GM12878 (cell line): ENCODE measurements at regions not wholly inside any gene's neighbourhood (a gene's known extent, or its start where the extent isn't known, plus 50 kb on each side); places are given as distances from the start of the nearest gene placed in this dataset.

Source experiments
- ATAC-seq: fragments of 200-7000 bp; cut with Tn5 transposase; 3 replicates; pipeline ENCODE4 v1.9.1; 2020; ENCODE audit warnings: mild to moderate bottlenecking, moderate library complexity
- BruUV-seq: library from RNA; stranded (reverse); fragments of 400-500 nt; replicated peaks from 2 replicates; lab custom pipeline; 2021; lab: Mats Ljungman, UMichigan
- CTCF ChIA-PET: fragments of 300-600 bp; sonication (Branson Sonifier 250); formaldehyde crosslinking; extraction: SDS; loops from one replicate; lab custom pipeline; 2021; ENCODE audit warnings: inconsistent platforms; lab: Yijun Ruan, JAX
- POLR2A ChIA-PET: fragments of 350-600 bp; formaldehyde crosslinking; extraction: SDS; loops from one replicate; lab custom pipeline; 2021; ENCODE audit warnings: inconsistent platforms; lab: Charles Lee
- RAD21 ChIA-PET: fragments of 300-600 bp; sonication (Branson Sonifier 250); formaldehyde crosslinking; loops from one replicate; lab custom pipeline; 2023; ENCODE audit warnings: antibody characterized with exemption; ENCODE audit not compliant: unreplicated experiment; lab: Charles Lee
- SMC1A ChIA-PET: fragments of 300-600 bp; sonication (Branson Sonifier 250); formaldehyde crosslinking; loops from one replicate; lab custom pipeline; 2023; ENCODE audit not compliant: unreplicated experiment, uncharacterized antibody; lab: Charles Lee
- DNase-seq: peaks from one replicate; pipeline ENCODE4 v3.0.0-alpha.2; 2011; ENCODE audit warnings: low read depth, low spot score
- FAIRE-seq: peaks from 3 replicates; lab custom pipeline; 2011; peaks lifted over from hg19 to GRCh38; lab: Jason Lieb, UNC
- H2AFZ ChIP-seq: 2 replicates; pipeline ENCODE4 v1.6.0; 2011; ENCODE audit warnings: low read depth, low read length, control low read depth; ENCODE audit not compliant: control insufficient read depth
- H3K27ac ChIP-seq: 2 replicates; pipeline ENCODE4 v1.5.1; 2011; ENCODE audit warnings: control low read depth; ENCODE audit not compliant: control insufficient read depth, insufficient read depth
- H3K27me3 ChIP-seq, 2 experiments: replicated peaks in 1 of 2; 2 replicates each; pipeline versions ENCODE4 v1.6.0 to v1.6.1; 2011; ENCODE audit warnings: low read length in 1 of 2; ENCODE audit not compliant: control insufficient read depth in 2 of 2, insufficient read depth in 2 of 2
- H3K36me3 ChIP-seq, 2 experiments: 2 replicates each; pipeline ENCODE4 v1.5.1; 2011; ENCODE audit warnings: low read length in 1 of 2; ENCODE audit not compliant: control insufficient read depth in 2 of 2, insufficient read depth in 2 of 2
- H3K4me1 ChIP-seq: 2 replicates; pipeline ENCODE4 v1.6.1; 2011; ENCODE audit warnings: mild to moderate bottlenecking, low read length, moderate library complexity, mixed read lengths; ENCODE audit not compliant: control insufficient read depth, insufficient read depth
- H3K4me2 ChIP-seq: 2 replicates; pipeline ENCODE4 v1.6.0; 2011; ENCODE audit warnings: control low read depth; ENCODE audit not compliant: control insufficient read depth, insufficient read depth
- H3K4me3 ChIP-seq: fragments of 200-600 bp; sonication (generic); 2 replicates; pipeline ENCODE4 v1.5.1; 2016
- H3K79me2 ChIP-seq: 2 replicates; pipeline ENCODE4 v1.6.0; 2011; ENCODE audit warnings: low read length; ENCODE audit not compliant: control insufficient read depth, insufficient read depth
- H3K9ac ChIP-seq: 2 replicates; pipeline ENCODE4 v1.8.0; 2011; ENCODE audit warnings: low read length, control low read depth, mixed read lengths; ENCODE audit not compliant: control insufficient read depth, insufficient read depth
- H3K9me3 ChIP-seq: replicated peaks from 3 replicates; pipeline ENCODE4 v1.5.1; 2011; ENCODE audit warnings: mild to moderate bottlenecking, low read length; ENCODE audit not compliant: control insufficient read depth, insufficient read depth
- H4K20me1 ChIP-seq: 2 replicates; pipeline ENCODE4 v1.6.0; 2011; ENCODE audit not compliant: control insufficient read depth, insufficient read depth
- BACH1 ChIP-seq: fragments of 450-650 bp; IDR thresholded peaks from 2 replicates; pipeline ENCODE4 v1.6.1; 2017; ENCODE audit warnings: mild to moderate bottlenecking, borderline replicate concordance
- CREM ChIP-seq: IDR thresholded peaks from 2 replicates; pipeline ENCODE4 v1.6.1; 2014; ENCODE audit warnings: antibody characterized with exemption, low read depth
- ESRRA ChIP-seq: IDR thresholded peaks from 2 replicates; pipeline ENCODE4 v1.6.1; 2012; ENCODE audit warnings: mild to moderate bottlenecking, low read length, improper control_type of control experiment
- ETV6 ChIP-seq, 2 experiments: fragments of 450-650 bp in 1 of 2; IDR thresholded peaks in 1 of 2; conservative IDR thresholded peaks in 1 of 2; 2 replicates each; pipeline ENCODE4 v1.6.1; 2014; ENCODE audit warnings: antibody characterized with exemption in 1 of 2, borderline replicate concordance in 1 of 2, low read depth in 1 of 2, mild to moderate bottlenecking in 1 of 2, moderate library complexity in 1 of 2
- LARP7 ChIP-seq: fragments of 450-650 bp; IDR thresholded peaks from 2 replicates; pipeline ENCODE4 v1.6.1; 2017; ENCODE audit warnings: mild to moderate bottlenecking
- NFXL1 ChIP-seq: fragments of 450-650 bp; IDR thresholded peaks from 2 replicates; pipeline ENCODE4 v1.6.1; 2017; ENCODE audit warnings: antibody characterized with exemption, mild to moderate bottlenecking, borderline replicate concordance
- NR2C1 ChIP-seq: fragments of 450-650 bp; IDR thresholded peaks from 2 replicates; pipeline ENCODE4 v1.6.1; 2017; ENCODE audit warnings: antibody characterized with exemption, mild to moderate bottlenecking, moderate library complexity
- RBBP5 ChIP-seq: fragments of 200-600 bp; sonication (generic); conservative IDR thresholded peaks from 2 replicates; pipeline ENCODE4 v1.6.1; 2016
- SIN3A ChIP-seq: IDR thresholded peaks from 2 replicates; pipeline ENCODE4 v1.6.1; 2012; ENCODE audit warnings: low read depth, low read length, improper control_type of control experiment
- SP1 ChIP-seq: IDR thresholded peaks from one replicate; pipeline ENCODE4 v1.6.1; 2011; ENCODE audit warnings: low read depth, low read length
- STAT1 ChIP-seq: fragments of 450-650 bp; conservative IDR thresholded peaks from 2 replicates; pipeline ENCODE4 v1.6.1; 2014; ENCODE audit warnings: antibody characterized with exemption, mild to moderate bottlenecking
- TBL1XR1 ChIP-seq: IDR thresholded peaks from 2 replicates; pipeline ENCODE4 v1.6.1; 2012; ENCODE audit warnings: low read depth, low read length, improper control_type of control experiment
- ZNF24 ChIP-seq: fragments of 450-650 bp; IDR thresholded peaks from 2 replicates; pipeline ENCODE4 v1.6.1; 2017; ENCODE audit warnings: antibody characterized with exemption, mild to moderate bottlenecking
- WGBS: methylation state at CpG from one replicate; pipeline ENCODE4 v1.1.6; 2016; ENCODE audit warnings: low lambda C conversion rate; ENCODE audit not compliant: insufficient replicate concordance, insufficient coverage; ENCODE audit errors: missing lambda C conversion rate; 5-methylcytosine and 5-hydroxymethylcytosine counted together
- in situ Hi-C: fragments of 300-500 bp; cut with MboI; formaldehyde crosslinking; loops from 9 replicates; pipeline ENCODE4 v1.14.3; 2018; ENCODE audit warnings: mixed read lengths
- intact Hi-C: fragments of 100-400 bp; cut with micrococcal nuclease; formaldehyde crosslinking; loops from one replicate; pipeline ENCODE4 v1.14.2; 2022; ENCODE audit not compliant: unreplicated experiment
- TF ChIP-seq, protein P1 (sequence below): fragments of 450-650 bp; IDR thresholded peaks from 2 replicates; pipeline ENCODE4 v1.6.1; 2014; ENCODE audit warnings: mild to moderate bottlenecking

DNA sequence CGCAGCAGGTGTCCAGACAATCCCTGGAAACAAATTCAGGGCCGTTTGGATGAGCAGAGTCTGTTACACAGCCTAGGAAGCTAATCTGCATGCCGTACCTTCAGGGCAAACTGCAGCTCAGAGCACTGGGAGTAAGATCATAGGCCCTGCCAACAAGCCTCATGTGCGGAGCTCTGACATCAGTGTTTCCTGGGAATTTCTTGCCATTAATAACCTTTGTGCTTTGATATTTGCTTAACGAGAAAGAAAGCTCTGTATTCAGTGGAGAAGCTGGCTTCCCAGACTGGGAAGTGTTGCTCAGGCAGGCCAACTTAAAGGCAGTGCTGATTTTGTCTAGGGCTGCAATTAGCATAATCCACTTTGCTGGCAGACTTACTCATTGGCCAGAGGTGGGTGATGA is 116.1 kb upstream of the KLHL25 start:
- DNase-seq, result no peak
- H3K36me3 ChIP-seq, result no peaks in the 10 kb centered on the region
- ChIA-PET POLR2A (no interaction called here), SMC1A (interaction anchor here (0.6 kb wide), 1 partner anchor 26 kb away, joined by 4 read pairs; no protein-coding TSS in a partner anchor), CTCF (no interaction called here), RAD21 (no interaction called here)
- H3K79me2 ChIP-seq, result no peaks in the 10 kb centered on the region
- no peak overlapping the region for H2AFZ ChIP-seq
- ATAC-seq, result no peak
- H3K27me3 ChIP-seq, result no peaks in the 10 kb centered on the region
- no peak overlapping the region for H3K27ac ChIP-seq
- no peaks in the 10 kb centered on the region for H4K20me1 ChIP-seq
- no peak for TF ChIP-seq ESRRA
- TF ChIP-seq SIN3A, result no peak
- TF ChIP-seq NR2C1, result no peak
- TF ChIP-seq NFXL1, result no peak
- TF ChIP-seq SP1, result no peak
- TF ChIP-seq LARP7, result no peak
- no peak for TF ChIP-seq STAT1
- no peak for TF ChIP-seq ETV6 (conservative IDR thresholded peaks at IDR 0.05 in 1 of 2, IDR thresholded peaks at IDR 0.05 in 1 of 2; ENCODE audit: borderline replicate concordance in 1 of 2, low read depth in 1 of 2)
- TF ChIP-seq TBL1XR1, result no peak
- TF ChIP-seq, protein P1, sequence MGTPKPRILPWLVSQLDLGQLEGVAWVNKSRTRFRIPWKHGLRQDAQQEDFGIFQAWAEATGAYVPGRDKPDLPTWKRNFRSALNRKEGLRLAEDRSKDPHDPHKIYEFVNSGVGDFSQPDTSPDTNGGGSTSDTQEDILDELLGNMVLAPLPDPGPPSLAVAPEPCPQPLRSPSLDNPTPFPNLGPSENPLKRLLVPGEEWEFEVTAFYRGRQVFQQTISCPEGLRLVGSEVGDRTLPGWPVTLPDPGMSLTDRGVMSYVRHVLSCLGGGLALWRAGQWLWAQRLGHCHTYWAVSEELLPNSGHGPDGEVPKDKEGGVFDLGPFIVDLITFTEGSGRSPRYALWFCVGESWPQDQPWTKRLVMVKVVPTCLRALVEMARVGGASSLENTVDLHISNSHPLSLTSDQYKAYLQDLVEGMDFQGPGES, result no peak
- TF ChIP-seq CREM, result no peak
- no peak for TF ChIP-seq ZNF24
- no peak for TF ChIP-seq RBBP5
- no peak for TF ChIP-seq BACH1
- intact Hi-C loops (no loop called here), in situ Hi-C loops (no loop called here)
- H3K4me3 ChIP-seq, result no peak overlapping the region
- WGBS, result 33% methylated on average over 5 of the region's 5 CpGs
- no peak overlapping the region for H3K9ac ChIP-seq
- no peak for FAIRE-seq
- H3K4me2 ChIP-seq, result no peak overlapping the region
- no TSS peak for BruUV-seq
- H3K9me3 ChIP-seq, result no peaks in the 10 kb centered on the region
- H3K4me1 ChIP-seq, result no peaks in the 10 kb centered on the region
